SU-DHL-6 (cell line): ENCODE measurements at regions not wholly inside any gene's neighbourhood (a gene's known extent, or its start where the extent isn't known, plus 50 kb on each side); places are given as distances from the start of the nearest gene placed in this dataset.

Experiments
- H2AFZ ChIP-seq: fragments of 200-600 bp; sonication (generic); 2 replicates; pipeline ENCODE4 v1.6.1; 2014; ENCODE audit warnings: low read depth, mild to moderate bottlenecking, moderate library complexity, mixed read lengths, antibody characterized with exemption, low read length; ENCODE audit not compliant: severe bottlenecking
- H3F3A ChIP-seq: fragments of 200-600 bp; shearing (Covaris generic); 2 replicates; pipeline ENCODE4 v1.6.0; 2016; ENCODE audit warnings: antibody characterized with exemption, mild to moderate bottlenecking; ENCODE audit not compliant: insufficient read depth
- H3K27ac ChIP-seq: fragments of 200-600 bp; sonication (generic); 2 replicates; pipeline ENCODE4 v1.5.1; 2016; ENCODE audit warnings: low read depth, mild to moderate bottlenecking, low read length, moderate library complexity, mixed read lengths
- H3K27me3 ChIP-seq: fragments of 200-600 bp; sonication (generic), shearing (Covaris generic); 2 replicates; pipeline ENCODE4 v1.6.0; 2014; ENCODE audit warnings: mild to moderate bottlenecking, low read length
- H3K36me3 ChIP-seq: fragments of 200-600 bp; sonication (generic); 2 replicates; pipeline ENCODE4 v1.6.1; 2014; ENCODE audit warnings: mild to moderate bottlenecking, low read length, mixed read lengths
- H3K4me2 ChIP-seq: fragments of 300-600, 200-600 bp; shearing (Covaris generic), sonication (generic); 2 replicates; pipeline ENCODE4 v1.6.0; 2014; ENCODE audit warnings: low read length, low read depth, mild to moderate bottlenecking; ENCODE audit not compliant: poor library complexity, severe bottlenecking
- H3K4me3 ChIP-seq: fragments of 200-600 bp; sonication (generic); 2 replicates; pipeline ENCODE4 v1.5.1; 2014; ENCODE audit warnings: antibody characterized with exemption, low read length, mild to moderate bottlenecking, mixed read lengths; ENCODE audit not compliant: insufficient read depth, poor library complexity, severe bottlenecking
- H3K79me2 ChIP-seq: fragments of 200-600 bp; sonication (generic); 2 replicates; pipeline ENCODE4 v1.6.1; 2014; ENCODE audit warnings: mild to moderate bottlenecking, low read length, moderate library complexity; ENCODE audit not compliant: insufficient read depth
- H3K9ac ChIP-seq: fragments of 200-600 bp; sonication (generic); 2 replicates; pipeline ENCODE4 v1.7.0; 2014; ENCODE audit warnings: mild to moderate bottlenecking, low read length
- H3K9me2 ChIP-seq: fragments of 200-600 bp; sonication (generic); replicated peaks from 2 replicates; pipeline ENCODE4 v1.6.1; 2014; ENCODE audit warnings: low read length; ENCODE audit not compliant: insufficient read depth
- H3K9me3 ChIP-seq: fragments of 200-600 bp; sonication (generic); 2 replicates; pipeline ENCODE4 v1.6.1; 2014; ENCODE audit warnings: low read length, mixed read lengths; ENCODE audit not compliant: insufficient read depth
- H4K20me1 ChIP-seq: fragments of 200-600 bp; sonication (generic); 2 replicates; pipeline ENCODE4 v1.6.1; 2014; ENCODE audit warnings: low read depth, mild to moderate bottlenecking, antibody characterized with exemption, low read length, moderate library complexity, mixed read lengths
- EZH2phosphoT487 ChIP-seq: fragments of 200-600 bp; sonication (generic), shearing (Covaris generic); conservative IDR thresholded peaks from 2 replicates; pipeline ENCODE4 v1.6.1; 2018; ENCODE audit warnings: mild to moderate bottlenecking, antibody characterized with exemption, low read length, moderate library complexity, mixed read lengths
- TF ChIP-seq, protein P1 (sequence below): fragments of 200-600 bp; sonication (generic); IDR thresholded peaks from one replicate; pipeline ENCODE4 v1.5.1; 2017; ENCODE audit warnings: antibody characterized with exemption, mild to moderate bottlenecking, low read length, moderate library complexity; ENCODE audit not compliant: insufficient read depth, poor library complexity, severe bottlenecking

DNA sequence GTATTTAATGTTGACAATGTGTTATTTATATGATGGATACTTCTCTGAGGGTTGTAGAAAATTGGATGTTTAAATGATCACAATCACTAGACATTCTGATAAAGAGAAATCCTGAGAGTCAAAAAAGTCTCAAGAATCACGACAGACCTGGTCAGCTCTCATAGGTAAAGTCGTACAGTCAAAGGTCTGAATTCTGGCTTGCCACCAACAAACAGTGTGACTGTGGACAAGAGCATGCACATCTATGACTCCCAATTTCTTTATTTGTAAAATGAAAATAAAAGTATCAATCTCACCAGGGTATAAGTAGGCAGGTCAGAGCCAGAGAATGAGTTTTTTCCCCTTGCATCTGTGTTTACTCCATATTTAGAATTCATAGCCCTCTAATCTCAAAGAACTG is 556.7 kb downstream of the FAM181B start:
- Histone ChIP-seq H3K27me3 (no peaks in the 10 kb centered on the region), H4K20me1 (no peaks in the 10 kb centered on the region), H3K4me2 (no peak overlapping the region), H3K9ac (no peak overlapping the region), H3K9me2 (no peaks in the 10 kb centered on the region), H2AFZ (no peak overlapping the region), H3K4me3 (no peak overlapping the region), H3K79me2 (no peaks in the 10 kb centered on the region), H3F3A (no peaks in the 10 kb centered on the region), H3K36me3 (no peaks in the 10 kb centered on the region), H3K27ac (no peak overlapping the region), H3K9me3 (no peaks in the 10 kb centered on the region)
- TF ChIP-seq, protein P1, sequence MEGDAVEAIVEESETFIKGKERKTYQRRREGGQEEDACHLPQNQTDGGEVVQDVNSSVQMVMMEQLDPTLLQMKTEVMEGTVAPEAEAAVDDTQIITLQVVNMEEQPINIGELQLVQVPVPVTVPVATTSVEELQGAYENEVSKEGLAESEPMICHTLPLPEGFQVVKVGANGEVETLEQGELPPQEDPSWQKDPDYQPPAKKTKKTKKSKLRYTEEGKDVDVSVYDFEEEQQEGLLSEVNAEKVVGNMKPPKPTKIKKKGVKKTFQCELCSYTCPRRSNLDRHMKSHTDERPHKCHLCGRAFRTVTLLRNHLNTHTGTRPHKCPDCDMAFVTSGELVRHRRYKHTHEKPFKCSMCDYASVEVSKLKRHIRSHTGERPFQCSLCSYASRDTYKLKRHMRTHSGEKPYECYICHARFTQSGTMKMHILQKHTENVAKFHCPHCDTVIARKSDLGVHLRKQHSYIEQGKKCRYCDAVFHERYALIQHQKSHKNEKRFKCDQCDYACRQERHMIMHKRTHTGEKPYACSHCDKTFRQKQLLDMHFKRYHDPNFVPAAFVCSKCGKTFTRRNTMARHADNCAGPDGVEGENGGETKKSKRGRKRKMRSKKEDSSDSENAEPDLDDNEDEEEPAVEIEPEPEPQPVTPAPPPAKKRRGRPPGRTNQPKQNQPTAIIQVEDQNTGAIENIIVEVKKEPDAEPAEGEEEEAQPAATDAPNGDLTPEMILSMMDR: no peak
- no peak for TF ChIP-seq EZH2phosphoT487

DNA sequence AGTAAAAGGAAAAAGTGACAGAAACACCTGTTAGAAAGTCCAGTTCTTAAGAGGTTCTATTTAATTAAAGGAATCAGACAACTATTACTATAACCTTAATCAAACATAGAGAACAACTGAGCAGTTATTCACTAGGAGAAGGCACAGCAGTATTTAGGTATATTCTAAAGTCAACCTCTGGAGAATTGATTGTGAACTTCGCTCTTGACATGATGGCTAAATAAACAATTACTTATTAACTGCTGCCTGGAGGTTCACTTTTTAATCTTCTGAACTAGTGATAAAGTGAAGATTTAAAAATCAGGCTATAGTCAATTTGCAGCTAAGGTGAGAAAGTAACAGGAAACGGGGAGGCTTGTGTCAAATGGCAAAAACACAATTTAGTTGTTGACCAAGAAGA is 557.3 kb downstream of the FAM181B start:
- no peak overlapping the region for H2AFZ ChIP-seq
- no peak for TF ChIP-seq EZH2phosphoT487
- TF ChIP-seq, protein P1: no peak

DNA sequence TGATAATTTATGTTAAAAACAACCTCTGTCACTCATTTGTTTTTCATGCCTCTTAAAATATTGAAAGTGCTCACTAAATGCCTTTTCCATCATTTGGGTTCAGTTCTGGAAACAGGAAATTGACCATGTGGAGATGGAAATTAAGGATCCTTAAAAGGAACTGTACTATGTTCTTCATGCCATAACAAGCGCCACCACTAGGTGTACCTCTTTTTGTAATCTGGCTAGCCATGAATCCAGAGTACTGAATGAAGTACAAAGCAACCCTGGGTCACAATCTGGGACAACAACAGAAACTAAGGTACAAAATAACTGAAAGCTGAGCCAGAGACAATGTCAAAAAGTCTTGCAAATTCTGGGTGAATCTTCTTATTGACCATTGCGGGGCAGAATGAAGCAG is 559.1 kb downstream of the FAM181B start:
- TF ChIP-seq EZH2phosphoT487: no peak
- TF ChIP-seq, protein P1: peak; percentile 23
- no peak overlapping the region for H3K4me3 ChIP-seq

More for the DNA sequence above, 557.3 kb downstream of the FAM181B start:
- no peak overlapping the region for H3K4me3 ChIP-seq
- H3K9me2 ChIP-seq: no peaks in the 10 kb centered on the region
- H4K20me1 ChIP-seq: no peaks in the 10 kb centered on the region
- H3K9ac ChIP-seq: no peak overlapping the region
- H3K79me2 ChIP-seq: no peaks in the 10 kb centered on the region
- no peaks in the 10 kb centered on the region for H3F3A ChIP-seq
- no peak overlapping the region for H3K27ac ChIP-seq
- H3K4me2 ChIP-seq: no peak overlapping the region
- no peaks in the 10 kb centered on the region for H3K27me3 ChIP-seq
- no peaks in the 10 kb centered on the region for H3K9me3 ChIP-seq
- no peaks in the 10 kb centered on the region for H3K36me3 ChIP-seq

More for the DNA sequence above, 559.1 kb downstream of the FAM181B start:
- no peak overlapping the region for H2AFZ ChIP-seq
- no peak overlapping the region for H3K4me2 ChIP-seq
- no peaks in the 10 kb centered on the region for H3K79me2 ChIP-seq
- H3K36me3 ChIP-seq: no peaks in the 10 kb centered on the region
- H3K9ac ChIP-seq: no peak overlapping the region
- H3K27ac ChIP-seq: no peak overlapping the region
- no peaks in the 10 kb centered on the region for H3K9me2 ChIP-seq
- H3F3A ChIP-seq: no peaks in the 10 kb centered on the region
- H4K20me1 ChIP-seq: no peaks in the 10 kb centered on the region
- no peaks in the 10 kb centered on the region for H3K27me3 ChIP-seq
- no peaks in the 10 kb centered on the region for H3K9me3 ChIP-seq
